ENCODE measurements at regions not wholly inside any gene's neighbourhood (a gene's known extent, or its start where the extent isn't known, plus 50 kb on each side); places are given as distances from the start of the nearest gene placed in this dataset.

GRCh38 chr15:70522323-70522966 is 240.9 kb downstream of the UACA start:
- Mint-ChIP-seq H3K27ac (no peak overlapping the region), H3K9me3 (no peaks in the 10 kb centered on the region), H3K4me3 (no peak overlapping the region), H3K4me1 (peaks cover 32% of the 10 kb centered on the region), H3K27me3 (ENCODE audit: low read depth) (peaks cover 54% of the 10 kb centered on the region), H3K36me3 (no peaks in the 10 kb centered on the region)
- no peak for DNase-seq (ENCODE audit: low spot score in 2 of 2, unreplicated experiment in 2 of 2)
- TF ChIP-seq CTCF (IDR thresholded peaks at IDR 0.05; ENCODE audit: unreplicated experiment) = no peak

GRCh38 chr15:70521576-70522322 is 241.6 kb downstream of the UACA start:
- Mint-ChIP-seq H3K27ac (no peak overlapping the region), H3K36me3 (no peaks in the 10 kb centered on the region), H3K4me1 (peaks cover 27% of the 10 kb centered on the region), H3K9me3 (no peaks in the 10 kb centered on the region), H3K27me3 (ENCODE audit: low read depth) (peaks cover 54% of the 10 kb centered on the region), H3K4me3 (no peak overlapping the region)
- DNase-seq (ENCODE audit: low spot score in 2 of 2, unreplicated experiment in 2 of 2) = no peak
- no peak for TF ChIP-seq CTCF (IDR thresholded peaks at IDR 0.05; ENCODE audit: unreplicated experiment)

- no peaks in the 10 kb centered on the region for H3K36me3 Mint-ChIP-seq
- H3K27me3 Mint-ChIP-seq (ENCODE audit: low read depth) = peaks cover 48% of the 10 kb centered on the region
- TF ChIP-seq CTCF (IDR thresholded peaks at IDR 0.05; ENCODE audit: unreplicated experiment) = no peak
- H3K9me3 Mint-ChIP-seq = no peaks in the 10 kb centered on the region
- no peak for DNase-seq (ENCODE audit: low spot score in 2 of 2, unreplicated experiment in 2 of 2)
- no peak overlapping the region for H3K27ac Mint-ChIP-seq
- no peak overlapping the region for H3K4me3 Mint-ChIP-seq
- H3K4me1 Mint-ChIP-seq = peaks cover 11% of the 10 kb centered on the region
These were observed 243.7 kb downstream of the UACA start for GRCh38 chr15:70519616-70520015.

- no peak for TF ChIP-seq CTCF (IDR thresholded peaks at IDR 0.05; ENCODE audit: unreplicated experiment)
- H3K36me3 Mint-ChIP-seq = no peaks in the 10 kb centered on the region
- peaks cover 14% of the 10 kb centered on the region for H3K4me1 Mint-ChIP-seq
- no peak overlapping the region for H3K4me3 Mint-ChIP-seq
- no peak overlapping the region for H3K27ac Mint-ChIP-seq
- H3K9me3 Mint-ChIP-seq = no peaks in the 10 kb centered on the region
- no peak for DNase-seq (ENCODE audit: low spot score in 2 of 2, unreplicated experiment in 2 of 2)
- H3K27me3 Mint-ChIP-seq (ENCODE audit: low read depth) = peaks cover 41% of the 10 kb centered on the region
These were observed 244.4 kb downstream of the UACA start for GRCh38 chr15:70519004-70519365.

GRCh38 chr15:70518201-70519003 is 245.0 kb downstream of the UACA start:
- no peak for DNase-seq (ENCODE audit: low spot score in 2 of 2, unreplicated experiment in 2 of 2)
- no peaks in the 10 kb centered on the region for H3K9me3 Mint-ChIP-seq
- H3K27me3 Mint-ChIP-seq (ENCODE audit: low read depth) = peaks cover 35% of the 10 kb centered on the region
- no peaks in the 10 kb centered on the region for H3K36me3 Mint-ChIP-seq
- no peak for TF ChIP-seq CTCF (IDR thresholded peaks at IDR 0.05; ENCODE audit: unreplicated experiment)
- H3K4me1 Mint-ChIP-seq = peaks cover 14% of the 10 kb centered on the region
- no peak overlapping the region for H3K4me3 Mint-ChIP-seq
- no peak overlapping the region for H3K27ac Mint-ChIP-seq
